ENCODE measurements at regions not wholly inside any gene's neighbourhood (a gene's known extent, or its start where the extent isn't known, plus 50 kb on each side); places are given as distances from the start of the nearest gene placed in this dataset.

GRCh38 chr2:23138701-23139100, 246.3 kb upstream of the KLHL29 start:
- FAIRE-seq = no peak
- no peaks in the 10 kb centered on the region for H3K27me3 ChIP-seq

DNA sequence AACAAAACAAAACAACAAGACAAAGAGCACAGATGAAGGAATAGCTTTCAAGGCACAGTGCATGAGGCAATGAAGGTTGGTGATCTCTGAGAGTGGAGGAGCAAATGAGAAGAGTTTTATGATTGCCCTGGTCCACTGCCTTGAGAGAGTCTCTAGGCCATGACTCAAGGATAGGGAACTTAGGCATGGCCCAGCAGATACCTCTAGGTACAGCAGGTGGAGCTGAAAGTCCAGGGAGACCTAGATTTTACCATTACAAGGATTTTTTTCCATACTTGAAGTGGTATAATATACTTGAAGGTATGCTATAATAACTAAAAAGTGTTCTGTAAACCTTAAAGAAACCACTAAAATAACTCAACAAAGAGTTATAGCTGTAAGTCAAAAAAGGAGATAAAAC, 239.5 kb upstream of the KLHL29 start:
- Histone ChIP-seq H3K27me3 (no peaks in the 10 kb centered on the region), H3K4me1 (no peaks in the 10 kb centered on the region), H3K9me3 (no peaks in the 10 kb centered on the region), H3K36me3 (no peaks in the 10 kb centered on the region), H3K4me3 (no peak overlapping the region), H3K27ac (no peak overlapping the region)
- TF ChIP-seq CTCF (IDR thresholded peaks at IDR 0.05) = no peak
- no peak for DNase-seq
- no peak for FAIRE-seq
- ATAC-seq = no peak
- intact Hi-C loops (cut with DNase I) = no loop called here

More at GRCh38 chr2:23138701-23139100, 246.3 kb upstream of the KLHL29 start:
- DNase-seq = no peak
- no peak overlapping the region for H3K27ac ChIP-seq
- WGBS, 2 donors = 83 to 86% methylated on average over 4 of the region's 4 CpGs
- no peaks in the 10 kb centered on the region for H3K4me1 ChIP-seq
- H3K4me3 ChIP-seq = no peak overlapping the region
- intact Hi-C loops (cut with DNase I) = no loop called here
- H3K9me3 ChIP-seq = no peaks in the 10 kb centered on the region
- no peak for ATAC-seq
- no peaks in the 10 kb centered on the region for H3K36me3 ChIP-seq
- TF ChIP-seq CTCF (IDR thresholded peaks at IDR 0.05) = no peak

DNA sequence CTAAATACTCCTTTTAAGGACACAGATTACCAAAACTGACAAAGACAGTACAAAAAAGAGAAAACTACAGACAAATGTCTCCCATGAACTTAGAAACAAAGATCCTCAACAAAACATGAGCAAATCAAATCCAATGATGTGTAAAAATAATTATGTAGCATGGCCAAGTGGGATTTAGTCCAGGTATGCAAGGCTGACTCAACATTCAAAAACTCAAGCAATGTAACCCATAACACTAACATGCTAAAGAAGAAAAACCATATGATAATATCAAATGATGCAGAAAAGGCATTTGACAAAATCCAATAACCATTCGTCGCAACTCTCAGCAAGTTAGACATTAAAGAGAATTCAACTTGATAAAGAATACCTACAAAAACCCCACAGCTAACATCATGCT, 239.0 kb upstream of the KLHL29 start:
- intact Hi-C loops (cut with DNase I) = no loop called here
- Histone ChIP-seq H3K4me3 (no peak overlapping the region), H3K27me3 (no peaks in the 10 kb centered on the region), H3K9me3 (no peaks in the 10 kb centered on the region), H3K4me1 (no peaks in the 10 kb centered on the region), H3K27ac (no peak overlapping the region), H3K36me3 (no peaks in the 10 kb centered on the region)
- DNase-seq (no peak), FAIRE-seq (no peak), ATAC-seq (no peak)
- no peak for TF ChIP-seq CTCF (IDR thresholded peaks at IDR 0.05)
- 84% methylated on average over 2 of the region's 2 CpGs for WGBS, 2 donors

GRCh38 chr2:23148342-23148741, 236.6 kb upstream of the KLHL29 start:
- FAIRE-seq (no peak), ATAC-seq (no peak), DNase-seq (no peak)
- 80 to 88% methylated on average over 3 of the region's 3 CpGs for WGBS, 2 donors
- no peak for TF ChIP-seq CTCF (IDR thresholded peaks at IDR 0.05)
- H3K27ac ChIP-seq = no peak overlapping the region
- intact Hi-C loops (cut with DNase I) = no loop called here
- no peaks in the 10 kb centered on the region for H3K9me3 ChIP-seq
- H3K36me3 ChIP-seq = no peaks in the 10 kb centered on the region
- H3K4me3 ChIP-seq = no peak overlapping the region
- H3K4me1 ChIP-seq = no peaks in the 10 kb centered on the region
- no peaks in the 10 kb centered on the region for H3K27me3 ChIP-seq

- intact Hi-C loops (cut with DNase I) = no loop called here
- H3K27ac ChIP-seq = no peak overlapping the region
- no peaks in the 10 kb centered on the region for H3K9me3 ChIP-seq
- no peak overlapping the region for H3K4me3 ChIP-seq
- H3K4me1 ChIP-seq = no peaks in the 10 kb centered on the region
- no peaks in the 10 kb centered on the region for H3K27me3 ChIP-seq
- no peak for ATAC-seq
- no peak for DNase-seq
- no peak for TF ChIP-seq CTCF (IDR thresholded peaks at IDR 0.05)
- no peak for FAIRE-seq
- 55 to 71% methylated on average over 2 of the region's 2 CpGs for WGBS, 2 donors
- H3K36me3 ChIP-seq = no peaks in the 10 kb centered on the region
Measured at GRCh38 chr2:23149777-23150176, 235.2 kb upstream of the KLHL29 start.

Data from pancreas (tissue), 10 donors.